NCI-H526 treated with DMSO at 0.1 percent for 48 hours (cell line): ENCODE measurements at regions not wholly inside any gene's neighbourhood (a gene's known extent, or its start where the extent isn't known, plus 50 kb on each side); places are given as distances from the start of the nearest gene placed in this dataset.

Experiments used
- DNase-seq: peaks from one replicate; lab custom pipeline; 2025; lab: John Stamatoyannopoulos, UW

DNA sequence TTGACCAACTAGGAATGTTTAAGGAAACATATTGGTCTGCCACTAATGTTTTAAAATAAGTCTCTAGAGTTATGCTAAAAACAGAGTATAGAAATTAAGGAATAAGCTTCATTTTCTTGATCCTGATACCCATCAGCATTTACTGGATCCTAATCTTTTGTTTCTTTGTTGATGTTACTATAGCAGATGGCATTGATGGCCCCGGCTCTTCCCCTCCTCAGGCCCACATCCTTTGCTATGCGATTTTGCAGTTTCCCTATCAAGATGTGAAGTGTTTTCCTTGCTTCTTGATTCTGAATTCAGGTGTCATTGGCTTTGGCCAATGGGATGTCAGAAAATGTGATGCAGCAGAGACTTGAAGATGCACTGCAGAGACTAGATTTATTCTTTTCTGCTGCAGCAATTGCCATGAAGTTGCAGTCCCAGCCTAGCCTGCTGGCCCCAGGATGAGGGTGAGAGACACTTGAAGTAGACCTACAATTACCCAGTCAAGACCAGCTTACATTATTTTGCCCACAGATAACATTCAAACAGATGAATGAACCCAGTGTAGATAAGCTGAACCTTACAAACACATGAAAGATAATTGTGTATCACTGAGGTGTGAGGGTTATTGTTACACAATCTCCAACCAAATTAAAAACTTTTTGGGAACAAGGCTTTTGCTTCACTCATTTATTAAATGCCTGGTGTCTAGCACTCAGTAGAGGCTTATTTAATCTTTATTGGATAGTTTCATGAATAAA is 115.2 kb upstream of the ITGA4 start:
- no peak for DNase-seq

DNA sequence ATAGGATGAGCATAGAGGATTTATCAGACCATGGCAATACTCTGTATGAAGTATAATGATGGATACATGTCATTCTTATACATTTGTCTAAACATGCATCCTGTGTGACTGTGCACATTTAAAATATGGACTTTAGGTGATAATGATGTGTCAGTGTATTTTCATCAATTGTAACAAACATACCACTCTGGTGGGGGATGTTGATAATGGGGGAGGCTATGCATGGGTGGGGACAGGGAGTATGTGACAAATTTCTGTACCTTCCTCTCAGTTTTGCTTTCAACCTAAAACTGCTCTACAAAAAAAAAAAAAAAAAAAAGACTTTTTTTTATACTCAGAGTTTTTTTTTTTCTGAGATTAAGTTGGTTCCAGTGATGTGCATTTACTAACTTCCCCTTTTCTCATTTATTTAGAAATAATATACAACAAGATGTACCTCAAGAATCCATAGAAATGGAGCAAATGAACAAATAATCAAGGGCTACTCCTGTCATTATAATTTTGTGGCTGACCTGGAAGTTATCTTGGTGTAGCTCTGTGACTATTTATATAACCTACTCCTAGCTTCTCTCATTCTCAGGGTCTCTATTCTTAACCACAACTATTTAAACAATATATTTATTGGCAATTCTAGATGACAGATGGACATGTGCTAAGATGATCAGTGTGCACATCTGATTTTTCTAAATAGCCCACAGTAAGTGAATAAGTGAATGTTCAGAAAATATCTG is 108.9 kb upstream of the ITGA4 start:
- DNase-seq: no peak

DNA sequence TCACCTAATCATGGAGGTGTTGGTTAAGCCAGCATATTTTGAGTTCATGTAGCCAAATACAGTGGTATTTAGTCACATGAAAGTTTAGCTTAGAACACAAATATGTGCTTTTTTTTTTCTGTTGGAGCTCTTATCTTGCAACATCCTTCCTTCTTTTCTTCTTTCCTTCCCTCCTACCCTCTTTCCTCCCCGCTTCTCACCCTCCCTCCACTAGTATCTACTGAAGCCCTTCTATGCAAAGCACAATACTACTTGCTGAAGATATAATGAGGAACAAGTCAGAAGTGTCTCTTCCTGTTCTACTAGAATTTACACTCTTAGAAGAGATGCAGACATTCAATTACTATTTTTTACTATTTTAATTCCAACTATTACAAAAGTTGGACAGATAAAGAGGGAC is 105.0 kb upstream of the ITGA4 start:
- DNase-seq: no peak

DNA sequence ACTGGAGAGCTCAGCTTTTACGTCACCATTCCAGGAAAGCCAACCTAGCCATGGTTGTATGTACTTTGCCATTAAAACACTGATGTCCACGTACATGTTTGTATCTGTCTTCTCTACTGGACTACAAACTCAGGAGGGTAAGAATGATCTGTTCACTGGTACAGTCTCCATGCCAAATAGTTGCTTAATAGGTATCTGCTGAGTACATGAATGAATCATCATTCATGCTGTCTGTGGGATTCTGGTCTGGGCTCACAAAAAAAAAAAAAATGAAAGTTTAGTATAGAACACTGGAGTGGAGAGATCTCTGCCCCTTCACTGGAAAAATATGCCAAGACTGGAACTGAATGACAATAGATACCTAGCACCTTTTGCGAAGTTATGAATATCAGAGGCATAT is 102.6 kb upstream of the ITGA4 start:
- no peak for DNase-seq

DNA sequence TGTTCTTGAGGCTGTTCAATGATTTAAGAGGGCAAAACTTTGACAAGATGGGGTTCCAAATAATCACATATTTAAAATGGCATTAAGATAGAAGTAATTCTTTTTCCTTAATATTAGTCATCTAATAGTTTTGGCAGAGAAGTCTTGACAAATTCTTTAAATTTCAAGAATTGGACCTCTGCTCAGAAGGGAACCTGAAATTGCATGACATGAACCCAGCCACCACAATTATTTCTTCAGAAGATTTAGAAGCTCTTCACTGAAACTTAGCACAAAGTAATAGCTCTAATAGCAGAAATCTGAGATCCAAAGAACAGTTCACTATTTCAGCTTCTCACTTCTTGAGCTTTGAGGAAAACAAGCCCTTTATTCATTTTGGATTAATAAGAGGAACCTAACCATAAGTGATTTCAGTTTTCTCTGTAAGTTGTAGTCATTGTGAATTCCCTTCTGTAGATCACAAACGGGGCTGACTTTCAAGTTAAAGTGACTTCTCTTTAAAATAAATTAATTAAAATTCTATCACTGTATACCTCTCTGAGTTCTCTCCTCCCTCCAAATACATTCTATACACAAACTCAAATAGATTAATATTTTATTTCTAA is 100.6 kb upstream of the ITGA4 start:
- DNase-seq: no peak

DNA sequence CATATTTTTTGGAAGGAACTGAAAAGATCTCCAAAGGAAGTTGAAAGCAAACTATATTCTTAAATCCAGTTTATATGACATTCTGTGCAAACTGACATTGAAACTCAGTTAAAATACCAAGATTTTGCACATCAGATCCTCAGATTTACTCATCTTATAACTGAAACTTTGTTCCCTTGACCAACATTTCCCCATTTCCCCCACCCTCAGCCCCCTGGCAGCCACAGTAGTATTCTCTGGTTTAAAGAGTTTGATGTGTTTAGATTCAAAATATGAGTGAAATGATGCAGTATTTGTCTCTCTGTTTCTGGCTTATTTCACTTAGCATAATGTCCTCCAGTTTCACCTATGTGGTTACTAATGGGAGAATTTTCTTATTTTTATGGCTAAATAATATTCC is 99.2 kb upstream of the ITGA4 start:
- DNase-seq: no peak

DNA sequence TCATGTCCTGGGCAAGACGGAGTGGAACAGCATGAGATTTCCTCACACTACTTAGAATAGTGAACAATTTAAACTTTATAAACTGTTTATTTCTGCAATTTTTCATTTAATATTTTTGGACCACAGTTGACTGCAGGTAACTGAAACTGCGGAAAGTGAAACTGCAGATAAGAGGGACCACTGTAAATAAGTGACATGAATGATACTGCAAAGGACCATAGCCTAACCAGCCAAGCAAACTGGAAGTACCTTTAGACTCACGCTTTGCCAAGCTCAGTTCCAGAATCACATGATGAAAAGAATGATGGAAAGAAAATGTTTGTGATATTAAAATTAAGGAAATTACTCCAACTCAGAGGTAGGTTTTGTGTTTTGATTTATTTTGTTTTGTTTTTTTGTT is 94.6 kb upstream of the ITGA4 start:
- no peak for DNase-seq

DNA sequence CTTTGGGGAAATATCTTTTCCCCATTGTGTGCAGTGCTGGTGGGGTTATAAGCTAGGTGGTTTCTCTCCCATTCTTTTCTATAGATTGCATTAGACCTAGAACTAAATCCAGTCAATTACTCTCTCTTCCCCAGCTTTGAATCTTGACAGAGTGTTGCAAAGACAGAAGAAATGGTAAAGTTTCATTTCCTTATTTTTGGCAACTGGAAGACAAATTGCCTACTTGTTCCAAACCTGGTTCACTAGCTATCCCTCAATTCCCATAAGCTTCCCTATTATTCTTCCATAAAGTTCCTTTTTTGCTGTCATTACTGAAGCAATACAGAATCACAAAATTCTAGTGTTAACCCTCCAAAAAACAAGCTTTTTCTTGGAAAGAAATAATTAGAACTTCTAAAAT is 94.0 kb upstream of the ITGA4 start:
- DNase-seq: no peak

DNA sequence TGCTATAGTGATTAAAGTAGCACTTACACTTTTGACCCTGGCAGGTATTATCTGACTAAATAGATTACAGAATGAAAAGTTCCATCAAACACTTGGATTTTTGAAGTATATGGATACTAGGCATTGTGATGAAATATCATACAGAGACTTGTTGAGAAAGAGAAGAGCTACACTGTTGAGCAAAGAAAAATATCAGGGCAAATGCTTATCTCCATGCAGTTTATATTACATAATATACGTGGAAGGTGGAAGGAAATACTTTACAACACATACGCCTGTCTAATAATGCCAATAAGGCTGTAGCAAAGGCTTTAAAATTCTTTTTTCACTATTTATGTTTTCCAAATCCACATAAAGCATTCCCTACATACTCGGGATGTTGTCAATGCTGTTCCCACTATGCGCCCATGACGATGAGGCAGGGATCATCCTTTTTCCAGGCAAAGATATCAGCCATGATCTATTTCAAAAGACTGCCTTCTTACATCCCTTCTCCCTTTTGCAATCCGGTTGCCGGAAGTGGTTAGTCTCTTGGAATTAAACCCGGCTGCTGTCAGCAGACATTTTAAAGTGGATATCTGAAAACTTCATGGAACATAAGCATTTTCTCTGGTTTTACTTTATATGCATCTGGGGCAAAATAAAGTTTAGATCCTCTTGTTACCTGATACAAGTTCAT is 92.6 kb upstream of the ITGA4 start:
- DNase-seq: no peak

DNA sequence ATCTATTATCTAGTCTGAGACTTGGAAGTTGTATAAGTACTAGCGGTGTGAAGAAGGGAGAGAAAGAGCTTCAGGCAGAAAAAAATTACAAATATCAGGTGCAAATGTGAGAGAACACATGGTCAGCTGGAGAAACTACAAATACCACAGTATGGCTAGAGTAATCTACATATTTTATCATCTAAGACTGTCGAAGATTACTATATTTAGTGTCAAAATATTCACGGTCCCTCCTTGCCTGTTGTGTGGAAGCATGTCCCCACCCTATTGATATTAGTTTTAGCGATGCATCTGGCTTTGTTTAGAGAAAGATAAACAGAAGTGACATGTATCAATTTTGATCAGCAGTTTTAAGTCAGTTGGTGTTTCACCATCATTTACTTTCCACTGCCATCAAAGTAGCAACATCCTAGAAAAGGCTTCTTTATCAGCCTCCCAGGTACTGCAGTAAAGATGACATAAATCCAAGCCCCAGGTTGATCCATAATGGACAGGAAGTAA is 90.5 kb upstream of the ITGA4 start:
- no peak for DNase-seq

DNA sequence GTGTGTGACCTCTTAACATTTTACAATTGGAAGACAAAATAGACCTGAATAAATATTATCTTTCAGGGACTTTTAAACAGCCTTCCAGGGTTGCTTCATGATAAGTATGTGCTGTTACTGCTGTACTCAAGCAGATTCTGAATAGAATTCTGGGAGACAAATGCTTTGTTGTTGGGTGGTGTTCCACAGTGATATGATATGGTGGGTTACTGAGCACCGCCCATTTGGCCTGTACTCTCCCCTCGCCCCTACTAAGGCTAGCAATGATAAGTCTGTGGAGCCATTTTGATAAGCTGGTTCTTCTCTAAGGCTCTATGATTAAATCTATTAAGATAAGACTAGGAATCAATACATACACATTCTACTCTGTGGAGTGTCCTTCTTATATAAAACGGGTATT is 89.8 kb upstream of the ITGA4 start:
- DNase-seq: no peak

DNA sequence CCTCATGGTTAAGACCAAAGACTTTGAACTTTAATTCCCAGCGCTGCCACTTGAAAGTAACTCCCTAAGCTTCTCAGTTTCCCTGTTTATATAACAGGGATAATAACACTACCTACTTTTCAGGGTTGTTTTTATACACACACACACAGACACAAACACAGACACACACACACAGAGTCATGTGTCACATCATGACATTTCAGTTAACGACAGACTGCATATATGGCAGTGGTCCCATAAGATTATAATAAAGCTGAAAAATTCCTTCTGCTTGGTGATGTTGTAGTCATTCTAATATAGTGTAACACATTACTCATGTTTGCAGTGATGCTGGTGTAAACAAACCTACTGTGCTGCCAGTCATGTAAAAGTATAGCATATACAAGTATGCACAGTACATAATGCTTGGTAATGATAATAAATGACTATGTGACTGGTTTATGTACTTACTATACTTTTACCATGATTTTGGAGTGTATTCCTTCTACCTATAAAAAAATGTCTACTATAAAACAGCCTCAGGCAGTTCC is 89.2 kb upstream of the ITGA4 start:
- DNase-seq: no peak

DNA sequence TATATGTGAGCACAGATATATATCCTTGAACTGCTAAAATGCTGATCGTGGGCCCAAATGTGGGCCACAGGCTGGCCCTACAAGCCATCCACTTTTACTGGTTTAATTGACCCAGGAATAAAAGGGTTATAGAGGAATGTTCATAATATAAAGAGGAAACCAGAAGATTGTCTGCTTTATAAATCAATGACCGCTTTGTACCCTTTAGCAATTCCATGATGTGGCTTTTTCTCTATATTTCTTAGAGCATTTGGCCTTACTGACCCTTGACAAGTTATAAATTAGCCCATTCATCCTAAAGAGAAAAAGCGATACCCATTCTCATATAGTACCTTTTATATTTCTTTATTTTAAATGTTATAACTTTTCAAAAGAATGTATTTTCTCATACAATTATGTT is 87.1 kb upstream of the ITGA4 start:
- DNase-seq: no peak

DNA sequence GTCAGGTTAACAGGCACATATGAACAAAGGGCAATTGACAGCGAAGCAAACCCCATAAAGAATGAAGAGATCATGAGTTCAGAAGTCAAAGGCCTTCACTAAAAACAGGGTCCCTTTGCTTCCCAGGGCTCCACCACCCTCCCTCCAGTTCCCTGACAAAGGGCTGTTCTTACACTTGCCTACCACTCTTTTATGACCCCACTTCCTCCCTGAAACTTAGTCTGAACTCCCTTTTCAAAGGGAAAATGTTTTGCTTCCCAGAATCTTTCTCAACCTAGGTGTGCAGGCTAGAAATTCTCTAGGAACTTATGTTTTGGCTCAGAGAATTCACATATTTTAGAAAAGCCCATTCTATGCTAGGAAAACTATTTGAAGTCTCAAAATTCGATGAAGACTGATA is 86.0 kb upstream of the ITGA4 start:
- no peak for DNase-seq

DNA sequence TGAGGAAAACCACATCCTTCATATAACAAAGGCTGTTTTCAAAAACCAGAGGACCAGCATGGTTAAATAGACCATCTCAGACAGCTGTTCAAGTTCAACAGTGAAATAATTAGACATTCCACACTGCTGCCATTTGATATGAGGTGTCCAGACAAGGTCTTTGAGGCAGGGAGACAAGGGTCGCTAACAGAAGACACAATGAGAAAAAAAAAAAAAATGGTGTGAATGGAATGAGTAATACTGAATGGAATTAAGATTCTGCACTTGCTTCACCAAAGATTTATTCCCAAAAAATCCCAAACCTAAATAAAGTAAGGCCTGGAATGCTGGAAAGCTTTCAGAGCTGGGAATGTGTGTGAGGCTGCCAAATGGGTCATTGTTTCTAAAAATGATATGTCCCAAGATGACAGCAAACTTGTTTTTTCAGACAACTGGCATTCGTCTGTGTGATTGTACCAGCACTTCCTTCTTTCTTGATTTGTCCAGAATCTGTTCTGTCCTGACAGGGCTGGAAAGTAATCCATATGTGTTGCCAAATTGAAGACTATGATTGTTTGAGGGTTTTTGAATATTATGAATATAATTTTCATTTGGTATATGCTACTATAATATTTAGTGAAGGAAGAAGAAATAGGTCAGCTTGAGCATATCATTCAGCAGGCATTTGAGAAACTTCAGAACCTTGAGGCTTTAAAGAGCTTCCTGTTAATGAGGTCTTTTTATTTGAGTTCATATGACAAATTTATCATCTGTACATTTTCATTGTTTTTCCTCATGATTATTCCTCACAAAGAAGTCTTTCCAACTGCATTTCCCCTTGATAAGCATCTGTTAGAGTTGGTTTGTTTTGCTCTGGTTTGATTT is 85.2 kb upstream of the ITGA4 start:
- no peak for DNase-seq

DNA sequence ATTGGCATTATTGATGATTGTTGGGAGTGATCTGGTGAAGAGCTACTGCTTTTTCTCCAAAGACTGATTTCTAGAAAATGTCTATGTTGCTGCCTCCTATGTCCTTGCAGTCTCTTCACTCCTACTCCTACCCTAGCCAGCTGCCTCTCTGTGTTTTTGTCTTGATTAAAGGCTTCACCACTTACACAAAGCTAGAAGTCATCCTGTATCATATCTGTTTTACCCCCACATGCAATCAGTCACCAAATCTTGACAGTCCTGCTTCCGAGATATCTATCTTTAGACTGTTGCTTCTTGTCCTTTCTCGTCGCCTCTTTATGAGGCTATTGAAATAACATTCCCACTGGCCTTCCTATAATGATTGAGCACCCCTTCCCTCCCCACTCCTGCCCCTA is 84.5 kb upstream of the ITGA4 start:
- DNase-seq: no peak

DNA sequence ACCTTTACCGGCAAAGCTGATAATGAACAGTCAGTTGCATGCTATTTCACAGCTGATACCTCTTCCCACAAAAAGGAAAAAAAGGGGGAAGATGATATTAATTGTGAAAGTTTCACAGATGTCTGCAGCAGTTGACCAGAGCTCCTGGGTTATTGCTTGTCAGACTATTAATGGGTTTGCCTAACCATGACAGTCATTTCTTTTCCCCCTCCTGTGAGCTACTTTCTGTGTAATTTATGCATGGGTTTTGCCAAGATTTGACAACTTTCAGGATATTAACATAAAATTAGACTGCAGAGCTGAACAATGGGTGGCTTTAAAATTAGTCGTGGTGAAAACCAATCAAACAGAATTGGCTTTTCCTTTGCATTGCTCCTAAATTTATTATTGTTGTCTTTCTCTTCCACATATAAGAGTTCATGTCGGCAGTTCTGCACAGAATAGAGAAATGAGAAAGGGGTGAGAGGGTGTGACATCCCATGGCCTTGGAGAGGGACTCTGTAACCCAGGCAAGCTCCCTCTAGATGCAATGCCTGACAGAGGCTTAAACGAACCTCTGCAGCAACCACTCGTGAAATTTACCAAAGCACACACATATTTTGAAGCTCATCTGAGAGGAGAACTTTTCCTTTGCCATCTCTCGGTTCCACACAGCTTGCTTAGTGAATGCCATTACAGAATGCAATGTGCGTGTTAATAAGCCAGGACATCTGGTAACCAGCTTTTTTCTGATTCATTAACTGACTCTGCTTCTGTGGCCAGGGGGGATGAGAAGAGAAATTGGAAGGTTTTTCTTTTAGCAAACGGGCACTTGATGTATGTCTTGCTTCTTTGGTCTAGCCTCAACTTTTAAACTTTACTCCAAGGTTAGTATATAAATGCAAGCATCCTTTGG is 82.2 kb upstream of the ITGA4 start:
- DNase-seq: no peak

DNA sequence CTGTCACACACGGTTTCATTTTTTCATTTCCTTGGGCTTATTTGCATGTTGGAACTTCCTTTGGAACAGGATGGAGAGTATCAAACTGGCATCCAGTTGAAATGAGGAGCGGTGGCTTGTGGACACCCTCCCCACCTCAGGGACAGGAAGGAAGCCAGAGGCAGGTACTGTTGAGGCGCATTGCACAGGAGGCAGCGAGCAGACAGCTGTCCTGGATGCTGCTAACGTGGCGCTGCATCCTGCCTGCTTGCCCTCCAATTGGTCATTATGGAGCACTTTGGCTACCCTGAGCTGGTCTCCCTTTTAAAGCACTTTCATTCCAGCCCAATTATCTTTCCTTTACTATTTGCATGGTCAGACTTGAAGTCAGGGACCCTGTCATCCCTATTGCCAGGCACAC is 80.7 kb upstream of the ITGA4 start:
- no peak for DNase-seq

DNA sequence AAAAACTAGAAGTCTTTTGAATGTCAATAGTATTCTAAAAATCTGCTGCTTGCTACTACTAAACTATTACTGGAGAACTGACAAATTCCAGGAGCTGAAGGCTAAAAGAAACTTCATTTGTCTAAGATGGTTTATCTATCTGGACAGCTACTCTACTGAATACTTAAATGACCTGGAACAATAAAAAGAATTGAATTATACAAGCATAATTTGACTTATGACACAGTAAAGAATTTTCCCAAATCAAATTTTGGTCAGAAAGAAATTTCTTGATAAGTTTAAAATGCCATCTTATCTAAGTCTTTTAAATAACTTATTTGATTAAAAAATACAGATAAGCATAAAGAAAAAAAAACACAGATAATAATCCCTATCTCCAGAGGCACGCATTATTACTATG is 80.2 kb upstream of the ITGA4 start:
- no peak for DNase-seq

DNA sequence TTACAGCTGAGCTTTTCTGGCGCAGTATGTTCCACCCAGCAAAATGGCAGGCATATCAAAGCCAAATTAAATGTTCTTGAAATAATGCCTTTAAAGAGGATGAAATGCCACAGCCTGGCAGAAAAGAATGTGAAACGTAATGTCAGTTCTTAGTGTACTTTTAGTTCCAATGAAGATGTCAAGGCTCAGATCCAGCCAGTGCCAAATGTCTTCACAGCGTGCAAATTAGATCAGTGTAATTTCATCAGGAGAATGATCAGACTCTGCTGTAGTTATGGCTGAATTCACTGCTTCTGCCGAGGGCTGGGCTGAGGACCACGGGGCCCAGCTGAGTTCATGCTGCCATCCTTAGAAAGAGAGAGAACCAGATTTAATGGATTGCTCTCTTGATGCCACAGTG is 78.7 kb upstream of the ITGA4 start:
- DNase-seq: no peak
